A673 (cell line): ENCODE measurements at regions not wholly inside any gene's neighbourhood (a gene's known extent, or its start where the extent isn't known, plus 50 kb on each side); places are given as distances from the start of the nearest gene placed in this dataset.

Experiments
- EZH2 ChIP-seq: fragments of 200-600 bp; sonication (generic); IDR thresholded peaks from 2 replicates; pipeline ENCODE4 v1.6.1; 2017; ENCODE audit warnings: borderline replicate concordance, low read depth, mild to moderate bottlenecking, mixed read lengths, antibody characterized with exemption, low read length; ENCODE audit not compliant: poor library complexity, severe bottlenecking
- TF ChIP-seq, protein P1 (sequence below): fragments of 300-800, 200-600 bp; sonication (generic); conservative IDR thresholded peaks from 2 replicates; pipeline ENCODE4 v1.5.1; 2017; ENCODE audit warnings: low read depth, mild to moderate bottlenecking, antibody characterized with exemption, low read length, moderate library complexity, mixed read lengths

DNA sequence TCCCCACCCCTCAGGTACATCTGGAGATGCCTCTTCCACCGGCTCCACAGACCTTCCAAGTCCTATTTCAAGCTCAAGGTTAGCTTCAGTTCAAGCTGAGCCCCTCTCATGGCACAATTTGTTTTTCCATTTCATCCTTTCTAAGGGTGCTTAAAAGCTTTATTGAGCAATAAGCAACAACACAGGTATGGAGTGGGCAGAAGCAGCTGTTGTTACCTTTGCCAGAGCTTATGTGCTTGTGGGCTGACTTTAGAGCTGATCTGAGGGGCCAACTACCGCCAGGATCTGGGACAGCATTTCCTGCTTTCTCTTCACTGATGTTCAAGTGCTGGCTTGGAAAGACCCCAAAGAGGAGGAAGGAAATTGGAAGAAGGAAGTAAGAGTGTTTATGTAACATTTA is 140.0 kb upstream of the KLHL25 start:
- TF ChIP-seq, protein P1, sequence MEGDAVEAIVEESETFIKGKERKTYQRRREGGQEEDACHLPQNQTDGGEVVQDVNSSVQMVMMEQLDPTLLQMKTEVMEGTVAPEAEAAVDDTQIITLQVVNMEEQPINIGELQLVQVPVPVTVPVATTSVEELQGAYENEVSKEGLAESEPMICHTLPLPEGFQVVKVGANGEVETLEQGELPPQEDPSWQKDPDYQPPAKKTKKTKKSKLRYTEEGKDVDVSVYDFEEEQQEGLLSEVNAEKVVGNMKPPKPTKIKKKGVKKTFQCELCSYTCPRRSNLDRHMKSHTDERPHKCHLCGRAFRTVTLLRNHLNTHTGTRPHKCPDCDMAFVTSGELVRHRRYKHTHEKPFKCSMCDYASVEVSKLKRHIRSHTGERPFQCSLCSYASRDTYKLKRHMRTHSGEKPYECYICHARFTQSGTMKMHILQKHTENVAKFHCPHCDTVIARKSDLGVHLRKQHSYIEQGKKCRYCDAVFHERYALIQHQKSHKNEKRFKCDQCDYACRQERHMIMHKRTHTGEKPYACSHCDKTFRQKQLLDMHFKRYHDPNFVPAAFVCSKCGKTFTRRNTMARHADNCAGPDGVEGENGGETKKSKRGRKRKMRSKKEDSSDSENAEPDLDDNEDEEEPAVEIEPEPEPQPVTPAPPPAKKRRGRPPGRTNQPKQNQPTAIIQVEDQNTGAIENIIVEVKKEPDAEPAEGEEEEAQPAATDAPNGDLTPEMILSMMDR, result no peak
- TF ChIP-seq EZH2, result no peak
